Heart left ventricle (tissue), 13 donors: ENCODE measurements at regions not wholly inside any gene's neighbourhood (a gene's known extent, or its start where the extent isn't known, plus 50 kb on each side); places are given as distances from the start of the nearest gene placed in this dataset.

Experiments used
- POLR2A ChIP-seq, 2 donors: fragments of 450-650 bp; IDR thresholded peaks; one replicate each; pipeline ENCODE4 v1.6.1; 2017; ENCODE audit warnings: antibody characterized with exemption in 2 of 2, mild to moderate bottlenecking in 2 of 2, moderate library complexity in 2 of 2
- TF ChIP-seq, protein P1 (sequence below), 12 donors: fragments of 200-600 bp; sonication (generic) in 4 of 12; IDR thresholded peaks; one replicate each; pipeline versions ENCODE4 v1.5.0 to v1.8.0; 2018 to 2022; ENCODE audit warnings: antibody characterized with exemption in 12 of 12, mild to moderate bottlenecking in 5 of 12
- donor health status: ischemic (EF 13 %, LVEDD 7.1; RV severe dilation, severe dysfunction).
- donor health status: DM: no; HTN: yes; CAD: no.
- donor health status: DM: no; HTN: no; CAD: no.
- donor health status: ischemic (EF 25% LVEDD 6.9; RV normal size, moderate dysfunction).
- donor health status: ischemic (EF 25% LVEDD 5.7; RV mildly dilated, moderate dysfunction).
- donor health status: ischemic (EF 35%, LVEDD 5.7; RV mildly dilated, moderate dysfunction).
- donor health status: nonischemic (EF 11% LVEDD 7.7; RV severe dilation, severe dysfunction).
- donor health status: DM: yes; HTN: yes; CAD: no.
- donor health status: PGD.
- donor health status: ischemic (EF 29% LVEDD 5.4; RV normal size, mild dysfunction).
- donor health status: nonischemic (EF 23%, LVEDD 6.1; RV moderate dilation, normal function).

GRCh38 chr2:62586981-62587380 lies 81.0 kb upstream of the TMEM17 start:
- TF ChIP-seq, protein P1, sequence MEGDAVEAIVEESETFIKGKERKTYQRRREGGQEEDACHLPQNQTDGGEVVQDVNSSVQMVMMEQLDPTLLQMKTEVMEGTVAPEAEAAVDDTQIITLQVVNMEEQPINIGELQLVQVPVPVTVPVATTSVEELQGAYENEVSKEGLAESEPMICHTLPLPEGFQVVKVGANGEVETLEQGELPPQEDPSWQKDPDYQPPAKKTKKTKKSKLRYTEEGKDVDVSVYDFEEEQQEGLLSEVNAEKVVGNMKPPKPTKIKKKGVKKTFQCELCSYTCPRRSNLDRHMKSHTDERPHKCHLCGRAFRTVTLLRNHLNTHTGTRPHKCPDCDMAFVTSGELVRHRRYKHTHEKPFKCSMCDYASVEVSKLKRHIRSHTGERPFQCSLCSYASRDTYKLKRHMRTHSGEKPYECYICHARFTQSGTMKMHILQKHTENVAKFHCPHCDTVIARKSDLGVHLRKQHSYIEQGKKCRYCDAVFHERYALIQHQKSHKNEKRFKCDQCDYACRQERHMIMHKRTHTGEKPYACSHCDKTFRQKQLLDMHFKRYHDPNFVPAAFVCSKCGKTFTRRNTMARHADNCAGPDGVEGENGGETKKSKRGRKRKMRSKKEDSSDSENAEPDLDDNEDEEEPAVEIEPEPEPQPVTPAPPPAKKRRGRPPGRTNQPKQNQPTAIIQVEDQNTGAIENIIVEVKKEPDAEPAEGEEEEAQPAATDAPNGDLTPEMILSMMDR (IDR thresholded peaks at IDR 0.05), result no peak
- TF ChIP-seq POLR2A (IDR thresholded peaks at IDR 0.05), result no peak
